Uterus (tissue), 3 donors: ENCODE measurements at regions not wholly inside any gene's neighbourhood (a gene's known extent, or its start where the extent isn't known, plus 50 kb on each side); places are given as distances from the start of the nearest gene placed in this dataset.

Source experiments
- DNase-seq, 2 donors: peaks; one replicate each; pipeline ENCODE4 v3.0.0-alpha.2; 2019 to 2020
- H3K27ac ChIP-seq, 2 donors: fragments of 200-600 bp; sonication (generic); 1 replicate in 1 of 2; 2 replicates in 1 of 2; pipeline ENCODE4 v1.5.1; 2016 to 2018
- H3K27me3 ChIP-seq, 2 donors: fragments of 200-600 bp; sonication (generic); one replicate each; pipeline ENCODE4 v1.5.1; 2018 to 2019; ENCODE audit warnings: control low read depth in 1 of 2
- H3K36me3 ChIP-seq, 2 donors: fragments of 200-600 bp; sonication (generic); one replicate each; pipeline ENCODE4 v1.5.1; 2019; ENCODE audit warnings: control low read depth in 1 of 2
- H3K4me1 ChIP-seq, 2 donors: fragments of 200-600 bp; sonication (generic); one replicate each; pipeline ENCODE4 v1.5.1; 2018 to 2019; ENCODE audit warnings: control low read depth in 1 of 2
- H3K4me3 ChIP-seq, 2 donors: fragments of 200-600 bp; sonication (generic); 1 replicate in 1 of 2; 2 replicates in 1 of 2; pipeline ENCODE4 v1.5.1; 2018 to 2019; ENCODE audit warnings: mild to moderate bottlenecking in 1 of 2
- H3K9me3 ChIP-seq, 2 donors: fragments of 200-600 bp; sonication (generic); one replicate each; pipeline ENCODE4 v1.5.1; 2019; ENCODE audit warnings: control low read depth in 1 of 2
- POLR2A ChIP-seq, 2 donors: fragments of 450-650 bp; IDR thresholded peaks; one replicate each; pipeline ENCODE4 v1.6.1; 2016; ENCODE audit warnings: antibody characterized with exemption in 2 of 2, mild to moderate bottlenecking in 1 of 2, moderate library complexity in 1 of 2
- intact Hi-C: fragments of 100-400 bp; cut with DNase I; formaldehyde crosslinking; loops from one replicate; pipeline ENCODE4 v1.15.1; 2023; ENCODE audit warnings: low total_unique reads
- TF ChIP-seq, protein P1 (sequence below), 4 experiments: fragments of 200-600 bp in 2 of 4; fragments of 450-650 bp in 2 of 4; sonication (generic) in 2 of 4; IDR thresholded peaks; one replicate each; pipeline ENCODE4 v1.5.1; 2016 to 2019; ENCODE audit warnings: antibody characterized with exemption in 4 of 4, mild to moderate bottlenecking in 2 of 4, moderate library complexity in 1 of 4
- donor health status: DM: yes; HTN: yes; CAD: no.

DNA sequence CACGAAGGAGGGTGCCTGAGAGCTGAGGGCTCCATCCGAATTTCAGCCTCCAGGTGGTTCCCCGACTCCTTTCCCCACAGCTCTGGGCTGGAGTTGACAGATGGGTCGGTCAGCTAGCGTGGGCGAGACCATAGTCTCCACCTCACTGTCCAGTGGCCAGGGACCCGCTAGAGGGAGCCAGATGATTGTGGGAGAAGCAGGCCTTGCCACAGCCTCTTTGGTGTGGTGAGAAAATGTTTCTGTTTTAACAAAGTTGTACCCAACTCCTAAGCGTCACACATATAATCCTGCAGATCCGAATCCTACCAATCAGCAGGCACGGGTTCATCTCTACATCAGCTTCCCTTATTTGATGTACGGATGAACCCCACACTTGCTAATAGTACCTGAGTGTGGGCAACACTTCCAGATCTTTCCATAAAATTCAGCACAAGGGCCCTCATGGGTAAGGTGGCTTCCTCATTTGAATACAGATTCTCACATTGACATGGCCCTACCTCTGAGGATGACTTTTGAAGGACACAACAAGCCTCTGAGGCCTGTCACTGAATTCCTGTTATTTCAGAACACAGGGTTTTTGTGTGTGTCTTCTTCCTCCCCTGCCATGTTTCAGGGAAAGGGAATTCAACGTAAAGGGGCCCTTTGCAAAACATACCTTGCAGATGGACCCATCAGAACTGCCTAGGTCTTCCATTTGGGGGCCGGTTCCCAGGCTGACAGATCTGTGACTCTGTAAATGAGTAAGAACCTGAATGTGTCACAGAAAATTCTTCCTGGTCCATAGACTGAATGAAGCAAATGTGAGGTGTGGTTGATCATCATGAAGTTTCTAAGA, 103.2 kb upstream of the DUSP22 start:
- Histone ChIP-seq H3K36me3 (no peaks in the 10 kb centered on the region), H3K4me1 (no peaks in the 10 kb centered on the region), H3K9me3 (no peaks in the 10 kb centered on the region), H3K27me3 (no peaks in the 10 kb centered on the region), H3K4me3 (no peak overlapping the region), H3K27ac (no peak overlapping the region)
- TF ChIP-seq POLR2A (IDR thresholded peaks at IDR 0.05) = no peak
- TF ChIP-seq, protein P1, sequence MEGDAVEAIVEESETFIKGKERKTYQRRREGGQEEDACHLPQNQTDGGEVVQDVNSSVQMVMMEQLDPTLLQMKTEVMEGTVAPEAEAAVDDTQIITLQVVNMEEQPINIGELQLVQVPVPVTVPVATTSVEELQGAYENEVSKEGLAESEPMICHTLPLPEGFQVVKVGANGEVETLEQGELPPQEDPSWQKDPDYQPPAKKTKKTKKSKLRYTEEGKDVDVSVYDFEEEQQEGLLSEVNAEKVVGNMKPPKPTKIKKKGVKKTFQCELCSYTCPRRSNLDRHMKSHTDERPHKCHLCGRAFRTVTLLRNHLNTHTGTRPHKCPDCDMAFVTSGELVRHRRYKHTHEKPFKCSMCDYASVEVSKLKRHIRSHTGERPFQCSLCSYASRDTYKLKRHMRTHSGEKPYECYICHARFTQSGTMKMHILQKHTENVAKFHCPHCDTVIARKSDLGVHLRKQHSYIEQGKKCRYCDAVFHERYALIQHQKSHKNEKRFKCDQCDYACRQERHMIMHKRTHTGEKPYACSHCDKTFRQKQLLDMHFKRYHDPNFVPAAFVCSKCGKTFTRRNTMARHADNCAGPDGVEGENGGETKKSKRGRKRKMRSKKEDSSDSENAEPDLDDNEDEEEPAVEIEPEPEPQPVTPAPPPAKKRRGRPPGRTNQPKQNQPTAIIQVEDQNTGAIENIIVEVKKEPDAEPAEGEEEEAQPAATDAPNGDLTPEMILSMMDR (IDR thresholded peaks at IDR 0.05) = peak; percentile 67 to 88 (median 87)
- intact Hi-C loops = no loop called here
- peak; percentile 83 to 84 for DNase-seq

DNA sequence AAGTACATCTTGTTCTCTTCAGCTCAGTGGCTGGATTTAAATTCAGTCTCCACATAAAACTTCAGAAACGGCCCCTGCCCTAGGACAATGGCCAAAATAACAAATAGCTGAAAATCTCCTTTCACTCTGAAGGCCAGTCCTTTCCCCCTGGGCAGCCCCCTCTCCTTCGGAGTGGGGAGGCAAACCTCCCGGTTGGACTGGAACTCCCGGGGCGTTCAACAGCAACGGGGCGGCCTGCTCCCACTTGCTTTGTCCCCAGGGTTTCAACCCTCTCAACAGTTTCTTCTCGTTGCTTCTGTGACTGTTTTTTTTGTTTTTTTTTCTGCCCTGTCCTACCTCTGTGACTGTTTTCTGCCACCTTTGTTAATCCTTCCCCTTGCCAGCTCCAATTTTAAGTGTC, 102.6 kb upstream of the DUSP22 start:
- no peak for TF ChIP-seq POLR2A (IDR thresholded peaks at IDR 0.05)
- TF ChIP-seq, protein P1 (IDR thresholded peaks at IDR 0.05) = no peak
- no peak for DNase-seq
- Histone ChIP-seq H3K27me3 (no peaks in the 10 kb centered on the region), H3K36me3 (no peaks in the 10 kb centered on the region), H3K4me3 (no peak overlapping the region), H3K27ac (no peak overlapping the region), H3K4me1 (no peaks in the 10 kb centered on the region), H3K9me3 (no peaks in the 10 kb centered on the region)
- intact Hi-C loops = no loop called here

DNA sequence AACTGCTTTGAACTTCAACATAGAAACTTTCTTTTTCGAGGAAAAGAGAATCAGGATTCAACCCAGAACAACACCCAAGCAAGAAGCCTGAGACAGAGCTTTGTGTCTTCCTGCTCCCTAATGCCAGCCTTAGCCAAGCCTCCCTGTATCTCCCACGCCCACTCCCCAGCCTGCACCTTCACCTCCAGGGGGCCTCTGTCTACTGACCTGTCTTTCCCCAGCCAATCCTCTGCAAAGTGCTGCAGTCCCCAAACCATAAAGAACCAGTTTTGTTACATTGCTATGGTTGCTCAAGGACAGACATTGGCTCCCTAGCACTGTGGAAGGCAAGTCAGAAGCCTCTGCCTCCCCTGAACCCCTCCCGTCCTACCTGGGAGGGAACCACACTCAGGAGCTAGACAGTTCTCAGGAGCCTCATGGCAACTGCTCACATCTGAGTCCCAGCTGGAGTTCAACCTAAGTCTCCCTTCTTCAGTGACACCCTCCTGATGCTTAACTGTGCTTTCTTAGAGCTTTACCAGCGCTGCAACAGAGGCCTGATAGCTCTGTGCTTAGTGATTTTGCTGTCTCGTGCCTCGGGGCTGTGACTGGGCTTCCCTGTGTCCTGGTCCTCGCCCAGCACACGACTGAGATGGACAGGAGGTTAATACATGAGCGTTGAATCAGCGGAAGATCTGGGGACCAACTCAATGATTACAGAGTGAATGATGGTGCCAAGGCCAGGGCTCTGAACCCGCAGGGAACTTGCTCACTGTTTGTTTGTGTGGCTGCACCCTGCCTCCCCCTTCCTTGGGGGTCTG, 101.5 kb upstream of the DUSP22 start:
- Histone ChIP-seq H3K27me3 (no peaks in the 10 kb centered on the region), H3K4me3 (no peak overlapping the region), H3K36me3 (no peaks in the 10 kb centered on the region), H3K27ac (no peak overlapping the region), H3K4me1 (peaks cover 0 to 7% of the 10 kb centered on the region in 2 donors), H3K9me3 (no peaks in the 10 kb centered on the region)
- TF ChIP-seq, protein P1 (IDR thresholded peaks at IDR 0.05) = no peak
- no peak for TF ChIP-seq POLR2A (IDR thresholded peaks at IDR 0.05)
- DNase-seq = no peak
- intact Hi-C loops = no loop called here

DNA sequence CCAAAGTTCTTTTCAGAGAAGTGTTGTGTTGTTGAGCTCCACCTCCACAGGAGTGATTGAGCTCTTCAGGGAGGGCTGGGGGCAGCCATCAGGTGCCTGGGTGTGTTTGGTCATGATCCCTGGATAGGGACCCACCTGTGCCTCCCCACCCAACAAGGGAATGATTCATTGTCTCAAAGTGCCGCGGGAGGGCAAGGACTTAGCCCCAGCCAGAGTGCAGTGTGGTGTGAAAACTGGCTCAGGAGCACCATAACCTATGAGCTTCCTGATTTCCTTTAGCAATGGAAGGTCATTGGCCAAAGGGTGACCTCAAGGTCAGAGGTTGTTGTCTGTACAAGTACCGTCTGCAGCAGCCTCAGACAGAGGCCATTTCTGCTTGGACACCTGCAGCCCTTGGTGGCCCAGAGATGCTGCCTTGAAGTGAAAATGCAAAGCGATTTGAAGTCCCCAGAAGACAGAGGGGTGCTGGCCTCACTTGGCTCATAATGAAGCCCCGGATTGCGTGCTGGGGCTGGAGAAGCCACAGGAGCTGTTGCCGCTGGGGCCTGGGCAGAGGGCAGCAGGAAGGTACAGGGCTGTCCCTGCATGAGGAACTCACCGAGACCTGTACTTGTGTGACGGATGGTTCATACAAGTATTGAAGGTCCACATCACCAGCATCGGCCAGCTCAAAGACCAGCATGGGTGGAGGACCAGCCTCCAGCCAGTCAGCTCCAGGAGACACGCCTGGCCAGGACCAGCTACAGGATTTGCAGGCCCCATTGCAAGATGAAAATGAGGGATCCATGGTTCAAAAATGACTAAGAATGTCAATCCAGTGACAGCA, 100.6 kb upstream of the DUSP22 start:
- TF ChIP-seq, protein P1 (IDR thresholded peaks at IDR 0.05) = no peak
- TF ChIP-seq POLR2A (IDR thresholded peaks at IDR 0.05) = no peak
- no peaks in the 10 kb centered on the region for H3K27me3 ChIP-seq
- H3K4me1 ChIP-seq = peaks cover 0 to 7% of the 10 kb centered on the region in 2 donors
- H3K27ac ChIP-seq = no peak overlapping the region
- H3K4me3 ChIP-seq = no peak overlapping the region
- H3K9me3 ChIP-seq = no peaks in the 10 kb centered on the region
- H3K36me3 ChIP-seq = no peaks in the 10 kb centered on the region
- DNase-seq = no peak
- intact Hi-C loops = no loop called here
